Nephron progenitor cell (in vitro differentiated cells): ENCODE measurements at regions not wholly inside any gene's neighbourhood (a gene's known extent, or its start where the extent isn't known, plus 50 kb on each side); places are given as distances from the start of the nearest gene placed in this dataset.

Experiments
- DNase-seq: peaks from one replicate; pipeline ENCODE4 v3.0.0; 2021
- H3K27ac Mint-ChIP-seq: 2 replicates; pipeline ENCODE4 v1.8.0; 2021; ENCODE audit warnings: mild to moderate bottlenecking, moderate library complexity, mixed read lengths
- H3K27me3 Mint-ChIP-seq: 2 replicates; pipeline ENCODE4 v1.8.0; 2021; ENCODE audit warnings: mild to moderate bottlenecking, low read depth, mixed read lengths; ENCODE audit not compliant: poor library complexity
- H3K36me3 Mint-ChIP-seq: 2 replicates; pipeline ENCODE4 v1.8.0; 2021; ENCODE audit warnings: low read depth, mixed read lengths
- H3K4me1 Mint-ChIP-seq: 2 replicates; pipeline ENCODE4 v1.8.0; 2021; ENCODE audit warnings: mixed read lengths
- H3K4me3 Mint-ChIP-seq: 2 replicates; pipeline ENCODE4 v1.8.0; 2021; ENCODE audit warnings: mild to moderate bottlenecking, moderate library complexity, mixed read lengths
- H3K9me3 Mint-ChIP-seq: 2 replicates; pipeline ENCODE4 v1.8.0; 2021; ENCODE audit warnings: mild to moderate bottlenecking, moderate library complexity, mixed read lengths
- CTCF ChIP-seq: fragments of 200-600 bp; sonication (generic); IDR thresholded peaks from 2 replicates; pipeline ENCODE4 v1.5.0; 2021; ENCODE audit warnings: antibody characterized with exemption

- Mint-ChIP-seq H3K36me3 (peaks cover 4% of the 10 kb centered on the region), H3K4me3 (no peak overlapping the region), H3K27ac (peak overlapping the region; percentile 12), H3K27me3 (peaks cover 13% of the 10 kb centered on the region), H3K4me1 (peaks cover 9% of the 10 kb centered on the region), H3K9me3 (peaks cover 23% of the 10 kb centered on the region)
- TF ChIP-seq CTCF: no peak
- no peak for DNase-seq
Observed at GRCh38 chr11:133776671-133777367, 68.5 kb downstream of the SPATA19 start.

- H3K4me3 Mint-ChIP-seq: no peak overlapping the region
- no peak overlapping the region for H3K27ac Mint-ChIP-seq
- peaks cover 11% of the 10 kb centered on the region for H3K27me3 Mint-ChIP-seq
- peaks cover 35% of the 10 kb centered on the region for H3K9me3 Mint-ChIP-seq
- H3K36me3 Mint-ChIP-seq: no peaks in the 10 kb centered on the region
- TF ChIP-seq CTCF: no peak
- no peak for DNase-seq
- H3K4me1 Mint-ChIP-seq: no peaks in the 10 kb centered on the region
Observed at GRCh38 chr11:133762538-133762937, 82.8 kb downstream of the SPATA19 start.

- H3K9me3 Mint-ChIP-seq: peaks cover 16% of the 10 kb centered on the region
Observed at GRCh38 chr11:133753150-133753549, 92.2 kb downstream of the SPATA19 start.

GRCh38 chr11:133749841-133750240 is 95.5 kb downstream of the SPATA19 start:
- no peak overlapping the region for H3K27ac Mint-ChIP-seq
- no peak overlapping the region for H3K4me3 Mint-ChIP-seq
- DNase-seq: no peak
- no peaks in the 10 kb centered on the region for H3K36me3 Mint-ChIP-seq
- peaks cover 10% of the 10 kb centered on the region for H3K9me3 Mint-ChIP-seq
- peaks cover 28% of the 10 kb centered on the region for H3K4me1 Mint-ChIP-seq
- TF ChIP-seq CTCF: no peak
- H3K27me3 Mint-ChIP-seq: peaks cover 11% of the 10 kb centered on the region

More at GRCh38 chr11:133753150-133753549, 92.2 kb downstream of the SPATA19 start:
- Mint-ChIP-seq H3K36me3 (no peaks in the 10 kb centered on the region), H3K27me3 (peaks cover 11% of the 10 kb centered on the region), H3K27ac (no peak overlapping the region), H3K4me3 (no peak overlapping the region), H3K4me1 (peaks cover 21% of the 10 kb centered on the region)
- no peak for DNase-seq
- TF ChIP-seq CTCF: no peak

GRCh38 chr11:133747409-133747808 is 97.9 kb downstream of the SPATA19 start:
- peaks cover 10% of the 10 kb centered on the region for H3K4me1 Mint-ChIP-seq
- no peaks in the 10 kb centered on the region for H3K36me3 Mint-ChIP-seq
- no peak overlapping the region for H3K4me3 Mint-ChIP-seq
- no peak overlapping the region for H3K27ac Mint-ChIP-seq
- DNase-seq: no peak
- H3K9me3 Mint-ChIP-seq: peaks cover 10% of the 10 kb centered on the region
- H3K27me3 Mint-ChIP-seq: peaks cover 6% of the 10 kb centered on the region
- TF ChIP-seq CTCF: no peak

GRCh38 chr11:133746663-133747306 is 98.5 kb downstream of the SPATA19 start:
- DNase-seq: no peak
- Mint-ChIP-seq H3K27ac (no peak overlapping the region), H3K4me1 (peaks cover 7% of the 10 kb centered on the region), H3K27me3 (peaks cover 3% of the 10 kb centered on the region), H3K36me3 (no peaks in the 10 kb centered on the region), H3K9me3 (peaks cover 10% of the 10 kb centered on the region), H3K4me3 (no peak overlapping the region)
- no peak for TF ChIP-seq CTCF
